Skeletal muscle satellite cell (primary cell): ENCODE measurements at regions not wholly inside any gene's neighbourhood (a gene's known extent, or its start where the extent isn't known, plus 50 kb on each side); places are given as distances from the start of the nearest gene placed in this dataset.

ENCODE experiments used
- H3K27me3 ChIP-seq: 2 replicates; pipeline ENCODE4 v1.7.0; 2013; ENCODE audit warnings: low read length; ENCODE audit not compliant: control insufficient read depth, insufficient read depth
- H3K36me3 ChIP-seq: 2 replicates; pipeline ENCODE4 v1.7.0; 2013; ENCODE audit warnings: mild to moderate bottlenecking, control low read depth, low read length; ENCODE audit not compliant: insufficient read depth
- H3K4me1 ChIP-seq: 2 replicates; pipeline ENCODE4 v1.7.0; 2013; ENCODE audit warnings: low read length; ENCODE audit not compliant: control insufficient read depth, insufficient read depth
- H3K4me2 ChIP-seq: 2 replicates; pipeline ENCODE4 v1.7.0; 2013; ENCODE audit warnings: mild to moderate bottlenecking, low read length
- H3K4me3 ChIP-seq: 2 replicates; pipeline ENCODE4 v1.7.0; 2013; ENCODE audit warnings: low read length
- H3K9ac ChIP-seq: 2 replicates; pipeline ENCODE4 v1.7.0; 2013; ENCODE audit warnings: mild to moderate bottlenecking, low read depth, low read length, moderate library complexity
- H3K9me3 ChIP-seq: replicated peaks from 2 replicates; pipeline ENCODE4 v1.7.0; 2013; ENCODE audit warnings: mild to moderate bottlenecking, control low read depth, low read length

GRCh38 chr18:45275367-45276113 is 339.7 kb upstream of the SLC14A2 start:
- Histone ChIP-seq H3K36me3 (no peaks in the 10 kb centered on the region), H3K4me1 (no peaks in the 10 kb centered on the region), H3K4me2 (no peak overlapping the region), H3K4me3 (no peak overlapping the region), H3K9me3 (peaks cover 3% of the 10 kb centered on the region), H3K27me3 (peaks cover 9% of the 10 kb centered on the region), H3K9ac (no peak overlapping the region)

GRCh38 chr18:45276878-45277277 is 338.4 kb upstream of the SLC14A2 start:
- Histone ChIP-seq H3K36me3 (no peaks in the 10 kb centered on the region), H3K27me3 (peaks cover 7% of the 10 kb centered on the region), H3K9me3 (peaks cover 3% of the 10 kb centered on the region), H3K4me2 (no peak overlapping the region), H3K9ac (no peak overlapping the region), H3K4me1 (no peaks in the 10 kb centered on the region), H3K4me3 (no peak overlapping the region)

DNA sequence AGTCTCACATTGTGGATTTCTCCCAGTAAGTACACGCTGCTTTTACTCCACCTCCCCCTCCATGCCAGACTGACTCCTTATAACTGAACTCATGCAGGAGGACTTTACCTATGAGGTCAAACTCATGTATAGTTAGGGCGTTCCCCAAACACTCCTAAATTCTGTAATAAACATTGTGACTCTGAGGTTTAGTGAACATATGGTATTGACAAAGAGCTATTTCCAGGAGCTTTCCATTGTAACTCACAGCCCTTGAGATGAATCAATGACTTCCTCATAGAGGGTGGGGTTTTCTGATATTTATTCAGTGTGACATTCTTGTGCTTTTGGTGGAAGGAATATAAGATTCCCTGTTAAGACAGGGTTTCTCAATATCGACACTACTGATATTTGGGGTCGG is 337.4 kb upstream of the SLC14A2 start:
- no peak overlapping the region for H3K9ac ChIP-seq
- H3K4me2 ChIP-seq, result no peak overlapping the region
- H3K4me1 ChIP-seq, result peaks cover 3% of the 10 kb centered on the region
- H3K4me3 ChIP-seq, result no peak overlapping the region
- no peaks in the 10 kb centered on the region for H3K36me3 ChIP-seq
- H3K9me3 ChIP-seq, result peaks cover 3% of the 10 kb centered on the region
- H3K27me3 ChIP-seq, result peaks cover 10% of the 10 kb centered on the region

DNA sequence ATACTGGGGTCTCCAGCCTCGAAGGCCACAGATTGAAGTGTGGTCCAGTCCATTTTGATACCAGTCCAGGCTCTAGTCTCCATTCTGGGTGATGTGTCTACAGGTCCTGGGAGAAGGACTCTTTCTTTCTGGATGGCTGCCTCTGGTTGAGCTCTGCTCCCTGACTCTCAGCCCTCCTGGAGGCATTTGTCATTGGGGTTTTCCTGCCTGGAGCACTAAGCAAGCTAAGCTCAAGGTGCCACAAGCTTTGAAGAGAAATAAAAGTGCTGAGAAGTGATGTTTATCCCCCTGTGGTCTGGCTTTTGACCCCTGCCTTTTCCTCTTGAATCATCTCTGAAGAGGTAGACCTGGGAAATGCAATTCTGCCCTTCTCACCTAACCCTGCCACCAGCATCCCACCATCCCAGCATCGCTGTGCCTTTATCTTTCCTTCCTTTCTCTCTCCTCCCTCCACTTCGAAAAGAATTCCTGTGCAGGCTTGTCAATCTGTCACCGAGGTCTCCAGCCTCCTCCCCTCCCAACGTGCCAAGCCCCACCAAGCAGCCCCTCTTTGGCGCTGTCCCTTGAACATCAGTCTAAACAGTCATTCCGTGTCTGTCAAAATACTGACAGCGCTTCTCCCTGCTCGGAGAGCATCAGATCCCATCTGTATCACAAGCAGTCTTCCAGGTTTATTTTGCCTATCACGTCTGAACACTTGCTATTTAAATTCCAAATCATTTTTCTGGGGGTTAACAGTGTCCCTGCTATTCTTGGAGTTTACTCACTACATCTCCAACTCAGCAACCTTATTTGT is 334.6 kb upstream of the SLC14A2 start:
- Histone ChIP-seq H3K36me3 (no peaks in the 10 kb centered on the region), H3K27me3 (peaks cover 10% of the 10 kb centered on the region), H3K4me1 (peaks cover 3% of the 10 kb centered on the region), H3K4me2 (no peak overlapping the region), H3K9ac (no peak overlapping the region), H3K4me3 (no peak overlapping the region), H3K9me3 (no peaks in the 10 kb centered on the region)

DNA sequence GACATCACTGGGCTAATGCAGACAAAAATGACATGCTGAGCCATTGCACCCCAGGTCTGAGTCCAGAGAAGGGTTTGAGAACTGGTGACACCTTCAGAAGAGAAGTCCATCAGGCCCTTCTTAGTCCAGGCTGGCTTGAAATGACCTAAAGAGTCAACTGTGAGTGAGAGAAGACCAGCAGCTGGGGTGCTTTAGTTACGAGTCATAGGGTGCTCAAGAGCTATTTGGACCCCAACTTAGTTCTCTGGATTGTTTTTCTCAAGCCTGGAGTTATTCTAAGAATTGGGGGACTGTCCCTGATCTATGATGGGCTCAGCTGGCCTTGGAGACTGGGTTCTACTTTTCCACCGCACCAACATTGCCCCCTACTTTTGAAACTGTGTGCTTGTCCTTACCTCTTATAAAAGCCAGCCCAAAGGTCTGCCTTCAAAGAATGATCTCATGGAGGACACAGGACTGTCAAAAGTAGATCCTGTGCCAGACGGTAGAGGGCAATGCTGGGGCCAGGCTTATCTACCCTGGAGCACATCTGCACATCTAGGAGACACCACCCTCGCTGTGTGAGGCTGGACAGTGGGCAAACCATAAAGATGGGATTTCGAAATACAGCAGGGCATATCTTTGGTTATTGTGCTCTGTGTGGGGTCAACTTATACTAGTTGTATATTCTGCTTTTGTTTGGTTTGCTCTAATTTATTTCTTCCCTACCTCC is 333.0 kb upstream of the SLC14A2 start:
- H3K4me2 ChIP-seq, result no peak overlapping the region
- no peak overlapping the region for H3K9ac ChIP-seq
- H3K4me1 ChIP-seq, result peaks cover 3% of the 10 kb centered on the region
- H3K27me3 ChIP-seq, result peaks cover 13% of the 10 kb centered on the region
- H3K9me3 ChIP-seq, result no peaks in the 10 kb centered on the region
- H3K4me3 ChIP-seq, result no peak overlapping the region
- H3K36me3 ChIP-seq, result no peaks in the 10 kb centered on the region

DNA sequence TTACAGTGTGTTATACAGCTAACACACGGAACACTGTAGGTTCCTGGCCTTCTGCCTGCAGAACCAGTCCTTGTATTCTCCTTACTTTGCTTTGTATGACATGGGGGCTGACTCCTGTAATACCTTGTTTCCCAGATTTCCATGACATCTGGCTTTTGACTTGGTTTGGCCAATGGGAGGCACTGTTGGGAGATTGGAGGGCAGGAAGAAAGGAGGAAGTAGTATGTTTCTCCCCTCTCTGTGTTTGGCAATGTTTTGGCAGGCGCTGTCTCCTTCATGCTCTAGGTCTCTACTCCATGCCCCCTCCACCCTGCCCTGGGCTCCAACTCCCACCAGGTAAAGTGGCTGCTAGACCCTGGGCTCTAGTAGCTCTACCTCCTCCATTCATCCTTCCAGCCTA is 331.1 kb upstream of the SLC14A2 start:
- no peak overlapping the region for H3K9ac ChIP-seq
- H3K4me1 ChIP-seq, result peaks cover 3% of the 10 kb centered on the region
- H3K9me3 ChIP-seq, result no peaks in the 10 kb centered on the region
- no peak overlapping the region for H3K4me3 ChIP-seq
- H3K27me3 ChIP-seq, result peaks cover 18% of the 10 kb centered on the region
- H3K36me3 ChIP-seq, result no peaks in the 10 kb centered on the region
- H3K4me2 ChIP-seq, result no peak overlapping the region

DNA sequence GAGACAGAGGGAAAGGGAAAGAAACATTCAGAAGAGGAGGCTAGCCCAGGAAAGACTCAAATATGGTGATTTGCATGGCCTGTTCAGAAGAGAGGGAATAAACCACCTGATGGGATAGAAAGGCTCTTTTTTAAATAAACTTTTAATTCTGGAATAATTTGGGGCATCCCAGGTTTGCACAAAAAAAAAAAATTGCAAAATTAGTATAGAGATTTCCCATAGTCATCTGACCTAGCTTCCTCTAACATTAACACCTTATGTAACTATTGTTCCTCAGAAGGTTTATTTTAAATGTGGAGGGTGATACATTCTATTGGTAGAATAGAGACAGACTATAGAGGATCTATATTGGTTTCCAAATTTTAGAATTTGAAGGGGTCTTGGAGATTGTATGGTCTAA is 330.4 kb upstream of the SLC14A2 start:
- H3K9ac ChIP-seq, result no peak overlapping the region
- no peaks in the 10 kb centered on the region for H3K9me3 ChIP-seq
- no peaks in the 10 kb centered on the region for H3K36me3 ChIP-seq
- H3K4me2 ChIP-seq, result no peak overlapping the region
- peaks cover 3% of the 10 kb centered on the region for H3K4me1 ChIP-seq
- H3K4me3 ChIP-seq, result no peak overlapping the region
- peaks cover 18% of the 10 kb centered on the region for H3K27me3 ChIP-seq

GRCh38 chr18:45285251-45285650 is 330.0 kb upstream of the SLC14A2 start:
- Histone ChIP-seq H3K27me3 (peaks cover 18% of the 10 kb centered on the region), H3K4me2 (no peak overlapping the region), H3K9me3 (no peaks in the 10 kb centered on the region), H3K4me3 (no peak overlapping the region), H3K36me3 (no peaks in the 10 kb centered on the region), H3K4me1 (peaks cover 3% of the 10 kb centered on the region), H3K9ac (no peak overlapping the region)

DNA sequence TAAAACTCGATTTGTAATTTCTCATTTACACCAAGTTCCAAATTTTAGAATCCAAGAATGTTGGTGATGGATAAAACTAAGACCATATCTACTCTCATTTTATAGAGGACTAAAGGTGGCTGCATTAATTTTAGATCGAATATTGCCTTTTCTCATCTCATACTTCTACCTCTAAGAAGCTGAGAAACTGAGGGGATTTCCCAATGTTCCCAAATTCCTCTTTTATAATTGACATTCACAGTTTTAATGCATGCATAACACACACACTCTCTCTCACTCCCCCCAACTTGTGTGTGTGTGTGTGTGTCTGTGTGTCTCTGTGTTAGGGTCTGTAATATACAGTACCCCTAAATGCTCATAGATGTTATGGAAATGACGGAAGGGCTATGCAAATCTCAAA is 328.8 kb upstream of the SLC14A2 start:
- H3K4me3 ChIP-seq, result no peak overlapping the region
- no peaks in the 10 kb centered on the region for H3K36me3 ChIP-seq
- peaks cover 6% of the 10 kb centered on the region for H3K4me1 ChIP-seq
- H3K9ac ChIP-seq, result no peak overlapping the region
- no peaks in the 10 kb centered on the region for H3K9me3 ChIP-seq
- peaks cover 15% of the 10 kb centered on the region for H3K27me3 ChIP-seq
- no peak overlapping the region for H3K4me2 ChIP-seq

- Histone ChIP-seq H3K27me3 (peaks cover 13% of the 10 kb centered on the region), H3K4me3 (no peak overlapping the region), H3K36me3 (no peaks in the 10 kb centered on the region), H3K4me1 (peaks cover 9% of the 10 kb centered on the region), H3K4me2 (no peak overlapping the region), H3K9me3 (no peaks in the 10 kb centered on the region), H3K9ac (no peak overlapping the region)
These were observed 327.7 kb upstream of the SLC14A2 start for GRCh38 chr18:45287531-45287930.

GRCh38 chr18:45290364-45290763 is 324.9 kb upstream of the SLC14A2 start:
- Histone ChIP-seq H3K4me2 (no peak overlapping the region), H3K9me3 (no peaks in the 10 kb centered on the region), H3K36me3 (no peaks in the 10 kb centered on the region), H3K4me1 (peaks cover 9% of the 10 kb centered on the region), H3K9ac (no peak overlapping the region), H3K27me3 (peaks cover 12% of the 10 kb centered on the region), H3K4me3 (no peak overlapping the region)
